Posterior vena cava (tissue), 2 donors: ENCODE measurements at regions not wholly inside any gene's neighbourhood (a gene's known extent, or its start where the extent isn't known, plus 50 kb on each side); places are given as distances from the start of the nearest gene placed in this dataset.
A peak's percentile ranks its signal among the peaks of the same experiment; 100 is the strongest.

Source experiments
- DNase-seq: peaks from one replicate; pipeline ENCODE4 v3.0.0-alpha.2; 2020; ENCODE audit warnings: low spot score
- intact Hi-C, 2 donors: fragments of 100-400 bp; cut with DNase I; formaldehyde crosslinking; loops; one replicate each; pipeline versions ENCODE4 v1.14.1 to v1.14.2; 2022 to 2023
- donor health status: DM: yes; HTN: yes; CAD: no.
- donor health status: DM: yes; HTN: yes; CAD: no.

DNA sequence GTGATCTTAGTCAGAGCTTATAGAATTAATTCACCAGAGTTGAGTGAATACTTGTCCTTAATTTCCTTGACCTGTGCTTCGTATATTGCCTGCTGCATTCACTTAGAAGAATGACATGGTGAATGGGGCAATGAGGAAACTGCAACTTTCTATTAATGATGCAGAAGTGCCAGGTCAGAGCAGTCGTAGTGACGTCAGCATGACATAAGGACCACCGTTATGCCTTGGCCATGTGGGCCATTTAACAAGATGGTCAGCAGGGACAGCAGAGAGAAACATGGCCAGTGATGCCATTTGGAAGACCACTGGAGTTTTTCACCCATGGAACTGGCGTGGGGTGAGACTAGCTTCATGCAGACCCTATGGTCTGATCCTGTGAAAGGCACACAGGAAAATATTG lies 1469.4 kb upstream of the TMEM132C start:
- intact Hi-C loops: no loop called here
- DNase-seq: no peak

DNA sequence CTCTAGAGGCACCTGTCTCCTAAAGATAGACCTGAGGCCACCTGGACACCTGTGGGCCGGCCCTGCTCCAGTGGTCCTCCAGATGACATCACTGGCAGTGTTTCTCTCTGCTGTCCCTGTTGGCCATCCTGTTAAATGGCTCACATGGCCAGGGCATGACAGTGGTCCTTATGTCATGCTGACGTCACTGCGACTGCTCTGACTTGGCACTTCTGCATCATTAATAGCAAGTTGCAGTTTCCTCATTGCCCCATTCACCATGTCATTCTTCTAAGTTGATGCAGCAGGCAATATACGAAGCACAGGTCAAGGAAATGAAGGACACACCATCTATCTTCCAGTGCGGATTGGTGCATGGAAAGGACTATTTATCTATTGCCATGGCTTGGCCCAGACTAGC lies 1468.5 kb upstream of the TMEM132C start:
- DNase-seq: no peak
- intact Hi-C loops: no loop called here

DNA sequence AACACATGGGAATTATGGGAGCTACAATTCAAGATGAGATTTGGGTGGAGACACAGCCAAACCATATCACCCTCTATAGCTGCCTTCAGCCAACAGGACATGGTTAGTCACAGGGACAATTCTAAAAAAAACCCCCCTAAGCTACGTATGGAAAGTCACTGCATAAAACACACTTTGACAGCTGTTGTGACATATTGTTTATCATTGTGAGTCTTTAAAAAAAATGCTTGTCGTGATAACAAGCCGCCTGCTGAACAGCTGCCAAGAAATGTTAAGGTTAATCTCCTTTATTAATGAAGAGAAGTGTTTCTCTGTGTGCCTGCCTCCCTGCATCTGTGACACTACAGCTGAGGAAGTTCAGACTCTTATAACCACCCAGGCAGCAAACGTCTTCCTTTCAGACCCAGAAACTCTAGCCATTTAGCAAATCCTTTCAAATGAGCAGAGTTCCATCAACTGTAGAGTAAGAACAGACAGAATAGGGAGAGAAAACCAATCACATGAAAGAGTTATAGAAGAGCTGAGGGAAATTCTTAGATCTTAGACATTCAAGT lies 1459.6 kb upstream of the TMEM132C start:
- no peak for DNase-seq
- intact Hi-C loops: no loop called here

DNA sequence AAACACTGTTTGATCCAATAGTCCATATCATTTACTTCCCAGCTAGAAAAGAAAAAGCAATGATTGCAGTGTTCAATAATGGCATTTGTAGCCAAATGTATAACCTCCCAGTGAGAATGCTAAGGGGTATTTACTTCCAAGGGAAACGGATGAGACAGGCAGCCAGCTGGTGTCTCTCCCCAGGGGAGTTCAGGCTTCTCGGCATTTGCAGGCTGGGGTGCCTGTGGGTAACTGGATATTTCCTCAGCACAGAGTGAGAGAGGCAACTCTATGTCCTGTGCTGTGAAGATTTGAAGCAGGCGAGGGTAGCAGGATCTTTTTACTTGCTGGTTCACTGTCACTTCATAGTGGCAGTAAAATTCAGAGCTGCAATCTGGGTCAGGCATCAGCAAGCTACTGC lies 1455.6 kb upstream of the TMEM132C start:
- intact Hi-C loops: no loop called here
- no peak for DNase-seq

DNA sequence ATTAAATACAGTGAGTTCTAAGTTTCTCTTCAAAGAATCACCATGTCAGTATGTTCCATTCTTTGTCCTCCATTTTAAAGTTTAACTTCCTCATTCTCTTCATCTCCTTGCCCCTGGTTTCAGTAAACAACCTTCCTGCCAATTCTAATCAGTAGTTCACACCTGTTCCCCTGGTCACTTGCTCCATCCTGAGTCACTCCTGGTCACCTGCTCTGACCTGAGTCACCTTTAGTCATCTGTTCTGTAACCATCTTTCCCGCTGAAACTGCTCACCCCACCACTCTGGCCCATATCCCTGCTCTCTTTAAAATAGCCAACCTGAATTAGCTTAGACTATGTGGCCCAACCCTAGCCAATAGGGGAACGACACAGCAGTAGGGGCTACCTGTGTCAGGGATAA lies 1447.4 kb upstream of the TMEM132C start:
- no peak for DNase-seq
- intact Hi-C loops: no loop called here

DNA sequence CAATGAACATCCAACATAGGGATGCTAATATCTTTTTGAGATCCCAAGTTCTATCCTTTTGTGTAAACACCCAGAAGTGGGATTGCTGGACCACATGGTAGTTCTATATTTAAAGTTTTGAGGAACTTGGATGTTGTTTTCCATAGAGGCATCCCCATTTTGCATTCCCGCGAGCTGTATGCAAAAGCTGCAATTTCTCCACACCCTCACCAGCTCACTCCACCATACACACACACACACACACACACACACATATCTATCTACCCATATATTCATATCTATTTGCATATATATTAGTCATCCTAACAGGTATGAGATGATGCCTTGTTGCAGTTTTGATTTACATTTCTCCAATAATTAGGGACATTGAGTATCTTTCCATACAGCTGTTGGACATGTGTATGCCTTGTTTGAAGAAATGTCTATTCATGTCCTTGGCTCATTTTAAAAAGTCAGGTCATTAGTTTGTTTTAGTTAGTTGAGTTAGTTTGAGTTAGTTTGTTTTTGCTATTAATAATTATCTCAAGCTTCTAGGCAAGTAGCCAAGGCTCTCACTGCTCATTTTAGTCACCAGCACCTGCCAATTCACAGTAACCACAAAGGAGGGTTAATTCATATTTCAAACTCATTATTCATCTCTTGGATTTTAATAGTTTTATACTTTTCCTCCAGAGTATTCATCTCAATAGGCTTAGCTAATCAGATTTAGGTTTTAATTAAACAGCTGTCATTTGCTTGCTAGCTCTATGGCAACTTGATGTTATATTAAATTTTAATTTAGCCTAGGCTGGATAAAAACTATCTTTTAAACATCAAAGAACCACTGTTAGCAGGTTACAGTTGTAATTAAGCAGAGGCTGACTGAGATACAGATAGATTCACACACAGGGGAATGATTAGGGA lies 1435.9 kb upstream of the TMEM132C start:
- intact Hi-C loops: no loop called here

DNA sequence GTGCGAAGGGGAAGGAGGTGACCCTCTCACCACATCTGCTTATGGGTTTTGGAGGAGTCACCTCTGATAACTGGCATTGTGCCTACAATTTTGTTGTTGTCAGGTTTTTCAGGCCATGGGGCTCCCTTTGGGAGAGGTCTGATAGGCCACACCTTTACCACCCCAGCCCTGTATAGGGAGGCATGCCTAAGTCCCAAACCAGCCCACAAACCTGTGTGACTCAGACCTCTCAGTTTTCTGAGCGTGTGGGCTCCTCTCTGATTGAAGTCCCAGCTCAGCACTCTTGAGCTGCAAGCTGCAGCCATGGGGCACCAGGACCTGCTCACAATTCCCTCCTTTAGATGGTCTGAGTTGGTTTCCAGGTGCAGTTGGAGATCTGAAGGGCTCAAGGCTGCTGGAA lies 1429.3 kb upstream of the TMEM132C start:
- intact Hi-C loops: no loop called here
- no peak for DNase-seq

More for the DNA sequence above, 1435.9 kb upstream of the TMEM132C start:
- DNase-seq: no peak

DNA sequence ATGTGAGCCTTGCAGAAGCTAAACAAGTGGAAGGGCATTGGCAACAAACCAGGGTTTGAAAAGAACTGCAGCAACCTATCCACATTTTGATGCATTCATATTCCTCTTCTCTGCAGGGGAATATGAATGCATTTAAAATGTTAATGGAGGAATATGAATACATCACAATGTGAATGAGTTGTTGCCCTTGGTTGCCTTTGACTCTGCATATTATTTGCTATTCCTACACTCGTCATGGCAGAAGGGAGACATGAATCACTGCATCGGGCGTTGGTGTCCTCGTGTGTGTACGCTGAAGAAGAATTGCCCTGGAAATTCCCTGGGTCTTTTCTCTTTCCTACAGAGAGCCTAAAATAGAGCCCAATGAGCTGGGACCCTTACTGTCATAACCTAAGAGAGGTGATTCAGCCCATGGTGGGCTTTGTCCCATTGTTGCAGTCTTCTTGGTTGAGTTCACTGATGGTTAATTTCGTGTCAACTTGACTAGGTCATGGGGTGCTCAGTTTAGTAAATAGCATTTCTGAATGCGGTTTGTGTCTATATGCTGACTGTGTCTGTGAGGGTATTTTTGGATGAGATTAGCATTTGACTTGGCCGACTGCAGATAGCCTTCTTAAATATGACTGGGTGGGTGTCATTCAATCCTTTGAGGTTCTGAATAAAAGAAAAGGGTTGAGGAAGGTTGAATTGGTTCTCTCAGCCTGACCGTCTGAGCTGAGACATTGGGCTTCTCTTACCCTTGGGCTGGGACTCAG lies 1422.9 kb upstream of the TMEM132C start:
- intact Hi-C loops: loop anchor here in 1 of 2 donors (10.0 kb wide), 1 partner anchor 769 kb away; no protein-coding TSS in a partner anchor
- DNase-seq: no peak

DNA sequence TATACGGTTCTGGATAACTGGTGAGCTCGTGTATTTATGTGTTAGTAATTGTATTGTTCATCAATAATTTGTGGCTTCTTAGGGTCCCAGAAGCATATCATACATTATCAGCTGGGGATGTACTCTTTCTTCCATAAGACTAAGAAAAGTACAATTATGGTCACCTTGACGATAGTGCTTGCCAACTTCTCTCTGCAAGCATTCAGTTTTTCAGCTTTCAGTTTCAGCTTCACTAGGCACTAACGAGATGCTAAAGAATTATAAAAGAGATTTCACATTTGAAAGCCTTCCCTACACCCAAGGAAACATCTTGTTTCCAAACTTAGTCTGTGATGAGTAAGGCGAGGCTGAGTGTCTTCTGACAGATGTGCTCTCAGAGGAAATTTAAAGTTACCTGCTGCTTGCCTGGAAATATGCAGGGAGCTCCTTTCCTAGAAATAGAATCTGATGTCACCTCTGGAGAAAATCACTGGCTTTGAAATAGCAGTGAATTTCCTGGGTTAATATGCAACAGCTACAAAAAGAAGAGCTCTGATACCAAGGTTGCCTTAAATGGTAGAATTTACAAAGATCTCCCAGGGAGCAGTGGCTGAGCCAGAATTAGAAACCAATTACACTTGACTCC lies 1419.9 kb upstream of the TMEM132C start:
- intact Hi-C loops: loop anchor here in 1 of 2 donors (10.0 kb wide), 1 partner anchor 772 kb away; no protein-coding TSS in a partner anchor
- no peak for DNase-seq

DNA sequence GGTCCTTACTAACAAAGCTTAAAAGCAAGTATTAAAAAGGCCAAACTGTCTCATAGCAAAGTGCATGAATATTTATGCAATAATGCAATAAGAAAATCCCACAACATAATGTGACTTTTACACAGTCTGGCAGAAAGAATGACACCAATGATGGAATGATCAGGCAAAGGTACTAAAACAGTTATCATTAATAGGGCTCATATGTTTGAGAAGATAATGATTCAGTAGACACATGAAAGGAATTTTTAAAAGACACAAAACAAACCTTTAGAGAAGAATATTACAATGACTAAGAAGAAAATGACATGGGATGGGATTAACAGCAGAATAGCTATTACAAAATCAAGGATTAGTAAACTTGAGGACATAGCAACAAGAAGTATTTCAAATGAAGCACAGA lies 1411.2 kb upstream of the TMEM132C start:
- DNase-seq: no peak
- intact Hi-C loops: no loop called here

DNA sequence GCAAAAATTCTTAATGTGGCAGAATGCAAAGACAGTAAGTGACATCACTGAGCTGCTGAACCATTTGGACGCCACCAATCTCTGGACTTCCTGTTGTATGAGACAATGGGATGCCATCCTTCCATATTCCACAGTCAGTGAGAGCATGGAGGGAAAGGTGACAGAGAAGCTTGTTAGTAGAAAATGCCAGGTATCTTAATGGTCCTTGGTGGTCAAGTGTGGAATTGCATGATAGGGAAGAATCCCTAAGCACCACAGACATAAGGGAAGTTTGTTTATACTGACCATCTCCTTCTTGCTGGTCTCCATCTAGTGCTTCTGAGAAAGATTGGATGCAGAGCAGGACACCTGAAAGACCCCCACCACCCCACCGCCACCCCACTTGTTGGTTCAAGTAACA lies 1410.0 kb upstream of the TMEM132C start:
- no peak for DNase-seq
- intact Hi-C loops: no loop called here

DNA sequence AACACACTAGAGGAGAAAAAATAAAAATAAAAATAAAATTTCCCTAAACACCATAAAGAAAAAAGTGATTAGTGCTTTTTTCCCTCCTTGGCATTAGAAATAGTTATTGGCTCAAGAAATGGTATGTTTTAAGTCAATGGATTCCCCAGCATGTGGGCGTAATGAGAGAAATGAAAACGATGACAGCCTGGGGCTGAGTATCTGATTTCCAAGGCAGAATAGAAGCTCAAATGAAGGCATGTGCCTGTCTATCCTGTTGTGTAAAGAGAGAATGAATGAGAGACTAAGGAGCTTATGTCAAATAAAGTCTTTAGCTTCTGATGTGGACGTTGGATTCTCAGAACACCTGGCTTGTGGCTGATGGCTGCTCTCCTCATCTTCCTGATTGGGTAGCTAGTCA lies 1408.4 kb upstream of the TMEM132C start:
- intact Hi-C loops: no loop called here
- DNase-seq: no peak

DNA sequence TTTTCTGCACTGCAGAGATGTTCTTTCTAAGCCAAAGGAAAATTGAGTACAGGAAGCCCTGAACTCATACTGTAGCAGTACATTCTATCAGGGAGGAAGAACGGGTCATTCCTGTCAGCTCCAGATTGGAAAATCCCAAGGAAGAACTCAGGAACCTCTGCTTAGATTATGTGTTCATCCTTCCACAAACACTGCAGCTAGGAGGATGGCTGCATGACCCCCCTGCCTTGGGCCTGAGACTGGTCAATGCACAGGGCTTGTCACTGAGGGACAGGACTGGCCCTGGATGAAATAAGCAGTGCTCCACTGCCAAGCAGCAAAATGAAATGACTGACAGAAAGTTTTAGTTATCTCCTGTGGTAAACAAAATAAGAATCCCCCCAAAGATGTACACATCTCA lies 1406.8 kb upstream of the TMEM132C start:
- DNase-seq: no peak
- intact Hi-C loops: no loop called here

DNA sequence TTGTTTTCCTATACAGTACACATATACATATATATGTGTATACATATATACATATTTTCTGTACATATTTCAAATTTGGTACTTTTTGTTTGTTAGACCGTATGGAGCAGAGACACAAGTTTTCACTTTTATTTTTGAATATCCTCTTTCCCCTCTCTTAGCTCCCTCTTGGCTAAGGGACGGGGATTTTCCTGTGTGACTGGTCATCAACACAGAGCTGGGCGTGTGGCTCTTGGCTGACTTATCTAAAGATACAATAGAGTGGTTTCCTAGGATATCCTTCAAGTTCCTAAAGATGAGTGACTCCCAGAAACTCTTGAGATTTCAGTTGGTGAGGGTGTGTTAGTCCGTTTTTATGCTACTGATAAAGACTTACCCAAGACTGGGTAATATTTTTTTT lies 1404.5 kb upstream of the TMEM132C start:
- intact Hi-C loops: no loop called here

DNA sequence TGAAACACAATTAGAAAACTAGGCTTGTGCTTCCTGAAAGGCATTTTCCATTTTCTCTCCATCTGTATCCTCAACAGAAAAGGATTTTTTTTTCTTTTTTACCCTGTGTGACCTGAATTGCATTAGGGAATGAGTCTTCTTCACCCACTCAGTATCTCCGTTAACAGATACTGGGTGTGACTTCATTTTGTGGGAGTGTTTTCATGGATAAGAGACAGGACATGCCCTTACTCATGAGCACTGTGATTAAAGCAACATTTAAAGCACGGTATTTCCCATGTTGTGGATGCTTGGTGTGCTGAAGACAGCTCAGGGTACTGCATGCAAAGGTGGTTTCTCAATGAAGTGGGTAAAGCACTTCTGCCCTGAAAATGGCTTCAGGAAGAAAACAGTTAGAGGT lies 1397.3 kb upstream of the TMEM132C start:
- intact Hi-C loops: no loop called here
- DNase-seq: no peak

More for the DNA sequence above, 1404.5 kb upstream of the TMEM132C start:
- DNase-seq: no peak

DNA sequence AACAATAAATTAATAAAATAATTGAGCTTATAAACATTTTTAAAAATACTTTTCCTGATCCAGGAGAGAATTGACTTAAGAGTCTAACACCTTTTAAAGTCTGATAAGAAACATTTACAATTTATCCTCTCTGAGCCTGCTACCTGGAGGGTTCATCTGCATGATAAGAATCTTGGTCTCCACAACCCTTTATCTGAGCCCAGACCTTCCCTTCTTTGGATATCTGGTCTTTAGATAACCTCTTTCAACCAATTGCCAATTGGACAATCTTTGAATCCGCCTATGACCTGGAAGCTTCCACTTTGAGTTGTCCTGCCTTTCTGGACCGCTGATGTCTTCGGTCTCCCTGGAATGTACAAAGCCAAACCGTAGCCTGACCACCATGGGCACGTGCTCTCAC lies 1393.3 kb upstream of the TMEM132C start:
- intact Hi-C loops: no loop called here
- DNase-seq: no peak

DNA sequence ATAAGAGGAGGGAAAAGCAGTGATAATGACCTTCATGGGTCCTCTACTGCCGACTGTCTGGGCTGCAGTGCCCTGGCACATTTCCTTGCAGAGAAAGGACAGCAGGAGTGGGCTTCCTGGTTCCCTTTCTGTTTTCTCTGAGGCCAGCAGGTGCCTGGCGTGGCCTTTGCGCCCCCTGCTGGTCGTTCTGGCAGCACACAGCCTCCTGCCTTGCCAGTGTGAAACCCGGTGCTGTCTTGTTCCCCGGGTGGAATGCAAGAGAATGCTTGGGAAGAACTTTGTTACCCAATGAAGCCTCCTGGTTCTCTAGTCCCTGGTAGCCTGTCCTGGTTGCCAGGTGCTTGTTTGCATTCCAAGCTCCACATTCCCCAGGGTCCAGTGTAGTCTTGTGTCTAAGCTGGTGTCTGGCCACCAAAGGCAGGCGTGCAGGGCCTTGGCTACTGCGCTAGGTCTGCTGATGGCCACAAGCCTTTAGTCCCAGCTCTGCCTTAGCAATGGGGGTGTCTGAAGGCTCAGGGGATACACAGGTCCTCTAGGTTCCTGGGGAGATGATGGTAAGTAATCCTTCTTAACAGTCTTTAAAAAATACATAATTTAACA lies 1392.4 kb upstream of the TMEM132C start:
- peak; percentile 83 for DNase-seq
- intact Hi-C loops: no loop called here

DNA sequence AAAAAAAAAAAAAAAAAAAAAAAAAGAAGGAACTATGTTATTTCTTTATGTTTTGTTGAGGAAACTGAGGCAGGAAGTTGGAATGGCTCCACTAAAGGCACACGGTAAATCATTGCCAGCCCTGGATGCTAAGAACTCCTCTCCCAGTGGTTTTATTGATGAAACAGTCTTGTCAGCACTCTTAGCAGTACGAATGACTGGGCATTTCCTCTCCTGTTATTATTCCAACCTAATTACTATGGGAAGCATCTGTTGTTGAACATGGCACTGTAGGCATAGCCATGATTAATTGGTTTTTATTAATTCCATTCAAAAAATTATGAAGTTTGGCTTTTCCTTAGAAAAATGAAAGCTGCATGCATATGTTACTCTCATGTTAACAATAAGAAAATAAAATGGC lies 1387.1 kb upstream of the TMEM132C start:
- DNase-seq: no peak
- intact Hi-C loops: no loop called here

DNA sequence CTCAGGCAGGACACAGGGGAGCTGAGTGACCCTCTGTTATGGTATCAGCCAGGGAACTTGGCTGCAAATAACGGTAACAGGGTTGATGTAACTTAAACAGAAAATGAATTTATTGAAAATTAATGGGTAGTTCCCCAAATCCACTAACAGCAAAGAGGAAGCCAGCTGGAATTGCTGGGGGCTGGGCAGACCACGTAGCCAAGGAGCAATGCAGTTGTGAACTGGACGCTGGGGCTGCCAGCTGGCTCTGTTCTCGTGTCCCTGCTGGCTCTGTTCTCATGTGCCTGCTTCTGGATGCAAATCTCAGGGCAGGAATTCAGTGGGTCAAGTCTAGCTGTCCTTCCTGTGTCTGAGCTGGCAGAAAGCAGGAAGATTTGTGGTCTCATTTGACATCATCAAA lies 1383.3 kb upstream of the TMEM132C start:
- DNase-seq: peak; percentile 79
- intact Hi-C loops: no loop called here
